Upper lobe of left lung (tissue), 4 donors: ENCODE measurements at regions not wholly inside any gene's neighbourhood (a gene's known extent, or its start where the extent isn't known, plus 50 kb on each side); places are given as distances from the start of the nearest gene placed in this dataset.

Experiments
- EP300 ChIP-seq, 4 donors: sonication (generic); formaldehyde crosslinking; IDR thresholded peaks; one replicate each; pipeline ENCODE4 v1.5.1; 2017; ENCODE audit warnings: antibody characterized with exemption in 4 of 4, control low read depth in 2 of 4
- POLR2A ChIP-seq, 4 donors: fragments of 450-650 bp; IDR thresholded peaks; one replicate each; pipeline ENCODE4 v1.5.1; 2016 to 2017; ENCODE audit warnings: antibody characterized with exemption in 4 of 4, mild to moderate bottlenecking in 2 of 4
- TF ChIP-seq, protein P1 (sequence below), 6 experiments: fragments of 450-650 bp in 4 of 6; fragments of 200-600 bp in 2 of 6; sonication (generic) in 2 of 6; IDR thresholded peaks; one replicate each; pipeline ENCODE4 v1.5.1; 2016 to 2019; ENCODE audit warnings: antibody characterized with exemption in 6 of 6

DNA sequence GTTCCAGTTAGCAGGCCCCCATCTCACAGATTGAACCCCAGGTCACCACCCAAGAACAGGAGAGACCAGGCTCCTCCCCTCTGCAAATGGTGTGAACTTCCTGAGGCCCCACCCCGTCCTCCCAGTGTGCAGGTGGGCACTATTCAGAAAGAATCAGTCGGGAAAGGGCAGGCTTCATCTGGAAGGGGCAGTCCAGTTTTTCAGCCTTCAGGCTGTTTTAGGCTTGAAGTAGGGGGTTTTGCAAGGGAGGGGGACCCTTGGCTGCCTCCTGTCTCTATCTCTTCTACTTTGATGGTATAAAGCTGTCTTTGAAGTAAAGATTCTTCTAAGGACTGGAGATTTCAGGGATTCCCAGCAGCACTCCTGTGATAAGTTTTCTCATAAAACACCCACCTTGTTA, 267.6 kb downstream of the RND3 start:
- TF ChIP-seq, protein P1, sequence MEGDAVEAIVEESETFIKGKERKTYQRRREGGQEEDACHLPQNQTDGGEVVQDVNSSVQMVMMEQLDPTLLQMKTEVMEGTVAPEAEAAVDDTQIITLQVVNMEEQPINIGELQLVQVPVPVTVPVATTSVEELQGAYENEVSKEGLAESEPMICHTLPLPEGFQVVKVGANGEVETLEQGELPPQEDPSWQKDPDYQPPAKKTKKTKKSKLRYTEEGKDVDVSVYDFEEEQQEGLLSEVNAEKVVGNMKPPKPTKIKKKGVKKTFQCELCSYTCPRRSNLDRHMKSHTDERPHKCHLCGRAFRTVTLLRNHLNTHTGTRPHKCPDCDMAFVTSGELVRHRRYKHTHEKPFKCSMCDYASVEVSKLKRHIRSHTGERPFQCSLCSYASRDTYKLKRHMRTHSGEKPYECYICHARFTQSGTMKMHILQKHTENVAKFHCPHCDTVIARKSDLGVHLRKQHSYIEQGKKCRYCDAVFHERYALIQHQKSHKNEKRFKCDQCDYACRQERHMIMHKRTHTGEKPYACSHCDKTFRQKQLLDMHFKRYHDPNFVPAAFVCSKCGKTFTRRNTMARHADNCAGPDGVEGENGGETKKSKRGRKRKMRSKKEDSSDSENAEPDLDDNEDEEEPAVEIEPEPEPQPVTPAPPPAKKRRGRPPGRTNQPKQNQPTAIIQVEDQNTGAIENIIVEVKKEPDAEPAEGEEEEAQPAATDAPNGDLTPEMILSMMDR (IDR thresholded peaks at IDR 0.05): no peak
- TF ChIP-seq EP300 (IDR thresholded peaks at IDR 0.05) (no peak), POLR2A (IDR thresholded peaks at IDR 0.05) (no peak)
